Osteocyte (in vitro differentiated cells): ENCODE measurements at regions not wholly inside any gene's neighbourhood (a gene's known extent, or its start where the extent isn't known, plus 50 kb on each side); places are given as distances from the start of the nearest gene placed in this dataset.

Experiments
- DNase-seq: peaks from one replicate; pipeline ENCODE4 v3.0.0; 2021; ENCODE audit warnings: mixed read lengths; ENCODE audit not compliant: unreplicated experiment; ENCODE audit errors: extremely low spot score
- H3K27ac Mint-ChIP-seq: one replicate; pipeline ENCODE4 v1.8.0; 2021; ENCODE audit warnings: mild to moderate bottlenecking, mixed read lengths; ENCODE audit not compliant: unreplicated experiment
- H3K27me3 Mint-ChIP-seq: one replicate; pipeline ENCODE4 v1.8.0; 2021; ENCODE audit warnings: mixed read lengths; ENCODE audit not compliant: unreplicated experiment
- H3K36me3 Mint-ChIP-seq: one replicate; pipeline ENCODE4 v1.8.0; 2021; ENCODE audit warnings: mixed read lengths; ENCODE audit not compliant: unreplicated experiment
- H3K4me1 Mint-ChIP-seq: one replicate; pipeline ENCODE4 v1.8.0; 2021; ENCODE audit warnings: mixed read lengths; ENCODE audit not compliant: unreplicated experiment
- H3K4me3 Mint-ChIP-seq: one replicate; pipeline ENCODE4 v1.8.0; 2021; ENCODE audit warnings: mild to moderate bottlenecking, moderate library complexity, mixed read lengths; ENCODE audit not compliant: unreplicated experiment
- H3K9me3 Mint-ChIP-seq: one replicate; pipeline ENCODE4 v1.8.0; 2021; ENCODE audit warnings: mixed read lengths; ENCODE audit not compliant: unreplicated experiment
- CTCF ChIP-seq: fragments of 200-600 bp; sonication (generic); IDR thresholded peaks from 2 replicates; pipeline ENCODE4 v1.5.0; 2021; ENCODE audit warnings: antibody characterized with exemption, mild to moderate bottlenecking, moderate library complexity

- Mint-ChIP-seq H3K27me3 (no peaks in the 10 kb centered on the region), H3K9me3 (no peaks in the 10 kb centered on the region)
Measured at GRCh38 chr16:87067003-87067556, 250.1 kb downstream of the C16orf95 start.

GRCh38 chr16:87067836-87068761, 249.1 kb downstream of the C16orf95 start:
- no peaks in the 10 kb centered on the region for H3K9me3 Mint-ChIP-seq
- DNase-seq, result no peak
- H3K27ac Mint-ChIP-seq, result no peak overlapping the region

More at GRCh38 chr16:87067003-87067556, 250.1 kb downstream of the C16orf95 start:
- DNase-seq, result no peak
- Mint-ChIP-seq H3K4me1 (peaks cover 38% of the 10 kb centered on the region), H3K4me3 (no peak overlapping the region), H3K36me3 (no peaks in the 10 kb centered on the region), H3K27ac (no peak overlapping the region)
- no peak for TF ChIP-seq CTCF

GRCh38 chr16:87068762-87069150, 248.4 kb downstream of the C16orf95 start:
- no peak for DNase-seq
- Mint-ChIP-seq H3K27ac (no peak overlapping the region), H3K4me1 (peaks cover 22% of the 10 kb centered on the region), H3K36me3 (no peaks in the 10 kb centered on the region), H3K9me3 (no peaks in the 10 kb centered on the region), H3K27me3 (no peaks in the 10 kb centered on the region), H3K4me3 (no peak overlapping the region)
- no peak for TF ChIP-seq CTCF

More at GRCh38 chr16:87067836-87068761, 249.1 kb downstream of the C16orf95 start:
- Mint-ChIP-seq H3K27me3 (no peaks in the 10 kb centered on the region), H3K36me3 (no peaks in the 10 kb centered on the region), H3K4me3 (no peak overlapping the region), H3K4me1 (peaks cover 28% of the 10 kb centered on the region)
- TF ChIP-seq CTCF, result no peak

GRCh38 chr16:87070657-87071056, 246.5 kb downstream of the C16orf95 start:
- H3K4me3 Mint-ChIP-seq, result no peak overlapping the region
- H3K9me3 Mint-ChIP-seq, result no peaks in the 10 kb centered on the region
- H3K27me3 Mint-ChIP-seq, result no peaks in the 10 kb centered on the region
- DNase-seq, result no peak
- no peaks in the 10 kb centered on the region for H3K36me3 Mint-ChIP-seq
- peaks cover 7% of the 10 kb centered on the region for H3K4me1 Mint-ChIP-seq
- no peak overlapping the region for H3K27ac Mint-ChIP-seq
- TF ChIP-seq CTCF, result no peak

- DNase-seq, result no peak
- Mint-ChIP-seq H3K4me3 (no peak overlapping the region), H3K27ac (no peak overlapping the region), H3K4me1 (peaks cover 7% of the 10 kb centered on the region), H3K36me3 (no peaks in the 10 kb centered on the region), H3K27me3 (no peaks in the 10 kb centered on the region), H3K9me3 (no peaks in the 10 kb centered on the region)
- TF ChIP-seq CTCF, result no peak
Measured at GRCh38 chr16:87072101-87072500, 245.1 kb downstream of the C16orf95 start.
